HepG2 (cell line): ENCODE measurements at regions not wholly inside any gene's neighbourhood (a gene's known extent, or its start where the extent isn't known, plus 50 kb on each side); places are given as distances from the start of the nearest gene placed in this dataset.
A peak's percentile ranks its signal among the peaks of the same experiment; 100 is the strongest.

Experiments
- ATAC-seq: fragments of 200-7000 bp; cut with Tn5 transposase; 3 replicates; pipeline ENCODE4 v1.9.1; 2020; ENCODE audit warnings: mild to moderate bottlenecking, moderate library complexity
- BruUV-seq: library from RNA; stranded (reverse); fragments of 400-500 nt; replicated peaks from 2 replicates; lab custom pipeline; 2021; lab: Mats Ljungman, UMichigan
- CTCF ChIA-PET: fragments of 300-600 bp; formaldehyde crosslinking; extraction: SDS; loops from one replicate; lab custom pipeline; 2021; ENCODE audit warnings: low total read pairs, inconsistent platforms, low intra/inter-chr PET ratio; lab: Yijun Ruan, JAX
- POLR2A ChIA-PET: fragments of 350-600 bp; sonication (Branson Sonifier 250); formaldehyde crosslinking; loops from one replicate; lab custom pipeline; 2020; ENCODE audit warnings: antibody characterized with exemption, inconsistent platforms; lab: Yijun Ruan, JAX
- DNase-seq: peaks from one replicate; pipeline ENCODE4 v3.0.0-alpha.2; 2015; ENCODE audit warnings: low spot score
- FAIRE-seq: peaks from 3 replicates; lab custom pipeline; 2011; peaks lifted over from hg19 to GRCh38; lab: Jason Lieb, UNC
- H2AFZ ChIP-seq: one replicate; pipeline ENCODE4 v1.6.1; 2011; ENCODE audit warnings: low read length, inconsistent platforms
- H3K27ac ChIP-seq: fragments of 300-600 bp; 3 replicates; pipeline ENCODE4 v1.8.0; 2011; ENCODE audit warnings: mixed run types, mild to moderate bottlenecking, mixed read lengths, low read length, inconsistent platforms; ENCODE audit not compliant: insufficient read depth; ENCODE audit errors: extremely low read length
- H3K27me3 ChIP-seq, 2 experiments: fragments of 200-600 bp in 1 of 2; 2 replicates in 1 of 2; 3 replicates in 1 of 2; pipeline versions ENCODE4 v1.6.0 to v1.8.0; 2011; ENCODE audit warnings: low read length in 2 of 2, mild to moderate bottlenecking in 2 of 2, moderate library complexity in 2 of 2, inconsistent platforms in 1 of 2; ENCODE audit not compliant: insufficient read depth in 2 of 2, control insufficient read depth in 1 of 2
- H3K36me3 ChIP-seq, 2 experiments: fragments of 200-600 bp in 1 of 2; replicated peaks in 1 of 2; 2 replicates in 1 of 2; 3 replicates in 1 of 2; pipeline versions ENCODE4 v1.5.1 to v1.8.0; 2011; ENCODE audit warnings: low read length in 2 of 2, inconsistent platforms in 1 of 2; ENCODE audit not compliant: insufficient read depth in 2 of 2, control insufficient read depth in 1 of 2
- H3K4me1 ChIP-seq: 2 replicates; pipeline ENCODE4 v1.5.1; 2012; ENCODE audit warnings: low read length, inconsistent platforms; ENCODE audit not compliant: insufficient read depth
- H3K4me2 ChIP-seq: 2 replicates; pipeline ENCODE4 v1.6.0; 2011; ENCODE audit warnings: low read depth, low read length, inconsistent platforms
- H3K4me3 ChIP-seq, 3 experiments: fragments of 200-600 bp in 1 of 3; sonication (generic), shearing (Covaris generic) in 1 of 3; replicated peaks in 1 of 3; 2 replicates each; pipeline ENCODE4 v1.5.1; 2011 to 2016; ENCODE audit warnings: low read length in 3 of 3, inconsistent platforms in 2 of 3, low read depth in 2 of 3, mild to moderate bottlenecking in 2 of 3, control low read depth in 1 of 3, mixed read lengths in 1 of 3; ENCODE audit not compliant: insufficient read depth in 1 of 3
- H3K79me2 ChIP-seq: one replicate; pipeline ENCODE4 v1.6.1; 2011; ENCODE audit warnings: low read length, inconsistent platforms; ENCODE audit not compliant: insufficient read depth
- H3K9ac ChIP-seq: 2 replicates; pipeline ENCODE4 v1.6.0; 2011; ENCODE audit warnings: mild to moderate bottlenecking, low read depth, low read length, inconsistent platforms; ENCODE audit not compliant: insufficient read depth
- H3K9me3 ChIP-seq: 2 replicates; pipeline ENCODE4 v1.5.1; 2012; ENCODE audit warnings: mild to moderate bottlenecking, low read length
- H4K20me1 ChIP-seq: 2 replicates; pipeline ENCODE4 v1.6.0; 2011; ENCODE audit warnings: inconsistent platforms, mild to moderate bottlenecking, low read length, moderate library complexity; ENCODE audit not compliant: insufficient read depth
- CREB1 ChIP-seq, 2 experiments: fragments of 450-650 bp in 1 of 2; IDR thresholded peaks; 2 replicates each; pipeline ENCODE4 v1.6.1; 2016 to 2017; ENCODE audit warnings: control low read depth in 1 of 2, mild to moderate bottlenecking in 1 of 2, missing compliant biosample characterization in 1 of 2, missing genetic modification characterization in 1 of 2
- GPBP1L1 ChIP-seq: sonication (generic); formaldehyde crosslinking; IDR thresholded peaks from 2 replicates; pipeline ENCODE4 v1.5.0; 2020; ENCODE audit warnings: mild to moderate bottlenecking, missing genetic modification reagents
- MAFF ChIP-seq: IDR thresholded peaks from 2 replicates; pipeline ENCODE4 v1.6.1; 2011; ENCODE audit warnings: low read depth, low read length, improper control_type of control experiment
- MTF1 ChIP-seq: sonication (generic); formaldehyde crosslinking; IDR thresholded peaks from 2 replicates; pipeline ENCODE4 v1.5.0; 2020; ENCODE audit warnings: missing genetic modification reagents
- RERE ChIP-seq: IDR thresholded peaks from 2 replicates; pipeline ENCODE4 v1.6.1; 2016; ENCODE audit warnings: low read depth, missing genetic modification reagents, missing compliant biosample characterization
- YY1 ChIP-seq: IDR thresholded peaks from 2 replicates; pipeline ENCODE4 v1.6.1; 2011; ENCODE audit warnings: low read length, low read depth, moderate library complexity, mild to moderate bottlenecking; ENCODE audit not compliant: insufficient read depth, insufficient replicate concordance
- ZNF143 ChIP-seq: sonication (generic); formaldehyde crosslinking; IDR thresholded peaks from 2 replicates; pipeline ENCODE4 v1.4.0; 2020; ENCODE audit warnings: missing genetic modification reagents
- ZNF639 ChIP-seq: conservative IDR thresholded peaks from 2 replicates; pipeline ENCODE4 v1.6.1; 2018; ENCODE audit warnings: missing genetic modification reagents
- WGBS: methylation state at CpG from one replicate; pipeline ENCODE4 v1.1.6; 2017; ENCODE audit warnings: low lambda C conversion rate; 5-methylcytosine and 5-hydroxymethylcytosine counted together
- in situ Hi-C: cut with HindIII; loops from 2 replicates; pipeline ENCODE4 v1.10.0; 2017; ENCODE audit warnings: low pct_unique_long_range_greater_than_20kb; ENCODE audit not compliant: extremely low pct_ligation_motif_present
- intact Hi-C: fragments of 100-400 bp; cut with micrococcal nuclease; formaldehyde crosslinking; loops from one replicate; pipeline ENCODE4 v1.10.0; 2022; ENCODE audit not compliant: unreplicated experiment

- no TSS peak for BruUV-seq
- FAIRE-seq = no peak
- in situ Hi-C loops (no loop called here), intact Hi-C loops (no loop called here)
- POLR2A ChIA-PET = no interaction called here
- no peaks in the 10 kb centered on the region for H3K79me2 ChIP-seq
- H4K20me1 ChIP-seq = no peaks in the 10 kb centered on the region
- no peak for DNase-seq
- TF ChIP-seq GPBP1L1 (no peak), MTF1 (CRISPR knock-in tag) (no peak), ZNF639 (no peak)
- H3K4me1 ChIP-seq = no peaks in the 10 kb centered on the region
- H3K27ac ChIP-seq = no peak overlapping the region
- H3K27me3 ChIP-seq = no peaks in the 10 kb centered on the region; a peak in 1 of 5 replicates
- ATAC-seq = no peak
- CTCF ChIA-PET = no interaction called here
- no peaks in the 10 kb centered on the region for H3K9me3 ChIP-seq
- H2AFZ ChIP-seq = no peak overlapping the region
- 8% methylated on average over 2 of the region's 2 CpGs for WGBS
- H3K4me2 ChIP-seq = no peak overlapping the region
- H3K4me3 ChIP-seq = no peak overlapping the region
- no peaks in the 10 kb centered on the region for H3K36me3 ChIP-seq
- H3K9ac ChIP-seq = no peak overlapping the region
These were observed 70.4 kb upstream of the BACH1 start for GRCh38 chr21:29228306-29228705.

- no peak for FAIRE-seq
- H3K4me2 ChIP-seq = no peak overlapping the region
- no peaks in the 10 kb centered on the region for H3K4me1 ChIP-seq
- TF ChIP-seq MAFF (0 out of 2 replicates have a peak, but pooled peaks have one; percentile 1), RERE (CRISPR knock-in tag) (no peak), CREB1 (IDR thresholded peaks at IDR 0.05) (no peak), CREB1 (CRISPR knock-in tag; IDR thresholded peaks at IDR 0.05) (no peak), ZNF143 (CRISPR knock-in tag) (no peak), YY1 (no peak)
These were observed 68.0 kb upstream of the BACH1 start for GRCh38 chr21:29230551-29231261.

More at GRCh38 chr21:29230551-29231261, 68.0 kb upstream of the BACH1 start:
- BruUV-seq = no TSS peak
- Histone ChIP-seq H4K20me1 (no peaks in the 10 kb centered on the region), H3K9ac (no peak overlapping the region), H3K36me3 (no peaks in the 10 kb centered on the region), H2AFZ (no peak overlapping the region), H3K79me2 (no peaks in the 10 kb centered on the region), H3K27ac (no peak overlapping the region), H3K27me3 (peaks cover 0 to 3% of the 10 kb centered on the region in 2 experiments; a peak in 2 of 5 replicates), H3K4me3 (no peak overlapping the region), H3K9me3 (no peaks in the 10 kb centered on the region)
- ChIA-PET CTCF (no interaction called here), POLR2A (no interaction called here)
- no peak for DNase-seq
- intact Hi-C loops (no loop called here), in situ Hi-C loops (no loop called here)
- ATAC-seq = no peak
- WGBS = 51% methylated on average over 3 of the region's 3 CpGs
